HCT116 (cell line): ENCODE measurements at regions not wholly inside any gene's neighbourhood (a gene's known extent, or its start where the extent isn't known, plus 50 kb on each side); places are given as distances from the start of the nearest gene placed in this dataset.

Experiments used
- ATAC-seq: fragments of 200-7000 bp; cut with Tn5 transposase; 2 replicates; pipeline ENCODE4 v1.9.1; 2020; ENCODE audit warnings: mild to moderate bottlenecking, moderate library complexity
- BruUV-seq: library from RNA; stranded (reverse); fragments of 400-500 nt; replicated peaks from 2 replicates; lab custom pipeline; 2021; lab: Mats Ljungman, UMichigan
- CTCF ChIA-PET: fragments of 300-600 bp; sonication (Branson Sonifier 250); formaldehyde crosslinking; loops from one replicate; lab custom pipeline; 2021; ENCODE audit warnings: antibody characterized with exemption; lab: Charles Lee
- POLR2A ChIA-PET: fragments of 300-600, 350-600 bp; sonication (Branson Sonifier 250); formaldehyde crosslinking; loops from one replicate; lab custom pipeline; 2021; ENCODE audit warnings: antibody characterized with exemption; lab: Charles Lee
- RAD21 ChIA-PET, 2 experiments: fragments of 300-600 bp; sonication (Branson Sonifier 250); formaldehyde crosslinking; loops; one replicate each; lab custom pipeline; 2023; ENCODE audit warnings: low total read pairs in 2 of 2; ENCODE audit not compliant: uncharacterized antibody in 2 of 2, unreplicated experiment in 2 of 2, low non-redundant PET in 1 of 2; lab: Charles Lee
- DNase-seq: peaks from one replicate; pipeline ENCODE4 v3.0.0-alpha.2; 2010; ENCODE audit warnings: low read depth, low spot score
- H2AFZ ChIP-seq: fragments of 200-600 bp; shearing (Covaris generic), sonication (generic); 2 replicates; pipeline ENCODE4 v1.6.1; 2017; ENCODE audit warnings: low read depth, mixed run types, mixed read lengths, antibody characterized with exemption, low read length; ENCODE audit not compliant: poor library complexity, severe bottlenecking
- H3K27ac ChIP-seq: 2 replicates; pipeline ENCODE4 v1.5.1; 2012; ENCODE audit warnings: low read depth, low read length
- H3K27me3 ChIP-seq: fragments of 200-600 bp; sonication (generic); 2 replicates; pipeline ENCODE4 v1.6.1; 2016; ENCODE audit warnings: mixed run types, low read length, mixed read lengths; ENCODE audit not compliant: insufficient read depth
- H3K36me3 ChIP-seq, 2 experiments: fragments of 200-500 bp in 1 of 2; fragments of 200-600 bp in 1 of 2; sonication (Bioruptor generic) in 1 of 2; sonication (generic) in 1 of 2; 2 replicates each; pipeline versions ENCODE4 v1.5.1 to v1.6.1; 2014 to 2016; ENCODE audit warnings: low read length in 2 of 2, inconsistent platforms in 1 of 2, mixed read lengths in 1 of 2, mixed run types in 1 of 2; ENCODE audit not compliant: insufficient read depth in 2 of 2, control insufficient read depth in 1 of 2
- H3K4me1 ChIP-seq, 2 experiments: fragments of 200-600 bp in 1 of 2; sonication (generic) in 1 of 2; 2 replicates each; pipeline versions ENCODE4 v1.5.1 to v1.6.1; 2012 to 2017; ENCODE audit warnings: low read length in 2 of 2, inconsistent platforms in 1 of 2, mild to moderate bottlenecking in 1 of 2, mixed read lengths in 1 of 2, mixed run types in 1 of 2, moderate library complexity in 1 of 2; ENCODE audit not compliant: insufficient read depth in 2 of 2, control insufficient read depth in 1 of 2
- H3K4me2 ChIP-seq: fragments of 200-600 bp; sonication (generic); 2 replicates; pipeline ENCODE4 v1.6.1; 2017; ENCODE audit warnings: mixed run types, low read length, mixed read lengths
- H3K4me3 ChIP-seq, 2 experiments: fragments of 200-600 bp in 1 of 2; sonication (generic) in 1 of 2; replicated peaks in 1 of 2; 2 replicates each; pipeline ENCODE4 v1.5.1; 2011 to 2016; ENCODE audit warnings: low read length in 2 of 2, control low read depth in 1 of 2, low read depth in 1 of 2, mild to moderate bottlenecking in 1 of 2, mixed read lengths in 1 of 2, mixed run types in 1 of 2
- H3K79me2 ChIP-seq: fragments of 200-600 bp; sonication (generic); 2 replicates; pipeline ENCODE4 v1.6.1; 2017; ENCODE audit warnings: mild to moderate bottlenecking, mixed run types, low read length, moderate library complexity, mixed read lengths; ENCODE audit not compliant: insufficient read depth
- H3K9ac ChIP-seq: fragments of 200-600 bp; sonication (generic); 2 replicates; pipeline ENCODE4 v1.6.1; 2016; ENCODE audit warnings: low read length, mixed read lengths
- H3K9me2 ChIP-seq: fragments of 200-600 bp; sonication (generic), shearing (Covaris generic); 2 replicates; pipeline ENCODE4 v1.6.1; 2017; ENCODE audit warnings: mixed run types, mild to moderate bottlenecking, moderate library complexity; ENCODE audit not compliant: insufficient read depth
- H3K9me3 ChIP-seq, 2 experiments: fragments of 200-500 bp in 1 of 2; fragments of 200-600 bp in 1 of 2; sonication (Bioruptor generic) in 1 of 2; sonication (generic) in 1 of 2; 2 replicates each; pipeline ENCODE4 v1.6.1; 2014 to 2017; ENCODE audit warnings: low read length in 2 of 2, mixed read lengths in 2 of 2, inconsistent platforms in 1 of 2, low read depth in 1 of 2, mild to moderate bottlenecking in 1 of 2, mixed run types in 1 of 2, moderate library complexity in 1 of 2; ENCODE audit not compliant: control insufficient read depth in 1 of 2, insufficient read depth in 1 of 2
- H4K20me1 ChIP-seq: fragments of 200-600 bp; sonication (generic), shearing (Covaris generic); 2 replicates; pipeline ENCODE4 v1.6.1; 2017; ENCODE audit warnings: mixed run types, mild to moderate bottlenecking, moderate library complexity; ENCODE audit not compliant: insufficient read depth
- ATF3 ChIP-seq: IDR thresholded peaks from 2 replicates; pipeline ENCODE4 v1.6.1; 2012
- CEBPB ChIP-seq: IDR thresholded peaks from 2 replicates; pipeline ENCODE4 v1.6.1; 2012; ENCODE audit warnings: low read depth
- CTCF ChIP-seq, 3 experiments: fragments of 200-600 bp in 1 of 3; sonication (generic) in 1 of 3; IDR thresholded peaks in 2 of 3; conservative IDR thresholded peaks in 1 of 3; 2 replicates each; pipeline ENCODE4 v1.5.1; 2012 to 2017; ENCODE audit warnings: low read depth in 2 of 3, low read length in 2 of 3, antibody characterized with exemption in 1 of 3, borderline replicate concordance in 1 of 3, control low read depth in 1 of 3, mild to moderate bottlenecking in 1 of 3, mixed read lengths in 1 of 3, mixed run types in 1 of 3, moderate library complexity in 1 of 3; ENCODE audit not compliant: insufficient read depth in 1 of 3
- ELF1 ChIP-seq: IDR thresholded peaks from 2 replicates; pipeline ENCODE4 v1.6.1; 2012; ENCODE audit warnings: low read depth, borderline replicate concordance
- EZH2phosphoT487 ChIP-seq: fragments of 200-600 bp; IDR thresholded peaks from 2 replicates; pipeline ENCODE4 v1.6.1; 2018; ENCODE audit warnings: antibody characterized with exemption, borderline replicate concordance
- MAX ChIP-seq: IDR thresholded peaks from 2 replicates; pipeline ENCODE4 v1.6.1; 2012
- POLR2A ChIP-seq: IDR thresholded peaks from 2 replicates; pipeline ENCODE4 v1.7.0; 2011; ENCODE audit warnings: borderline replicate concordance; ENCODE audit not compliant: insufficient read depth, insufficient read length; ENCODE audit errors: extremely low read depth
- POLR2AphosphoS5 ChIP-seq: IDR thresholded peaks from 2 replicates; pipeline ENCODE4 v1.6.1; 2011; ENCODE audit warnings: mild to moderate bottlenecking, low read depth, low read length, moderate library complexity
- SRF ChIP-seq: IDR thresholded peaks from 2 replicates; pipeline ENCODE4 v1.6.1; 2012; ENCODE audit warnings: low read depth
- ZFX ChIP-seq: fragments of 450-650 bp; IDR thresholded peaks from 2 replicates; pipeline ENCODE4 v1.6.1; 2017
- ZNF274 ChIP-seq: fragments of 200-500 bp; sonication (Bioruptor generic); IDR thresholded peaks from 2 replicates; pipeline ENCODE4 v1.6.1; 2014; ENCODE audit warnings: mild to moderate bottlenecking, low read depth, low read length, inconsistent platforms
- intact Hi-C: fragments of 100-400 bp; cut with micrococcal nuclease; formaldehyde crosslinking; loops from 2 replicates; pipeline ENCODE4 v1.10.0; 2022
- TF ChIP-seq, protein P1 (sequence below): IDR thresholded peaks from 2 replicates; pipeline ENCODE4 v1.6.1; 2012; ENCODE audit warnings: low read depth

DNA sequence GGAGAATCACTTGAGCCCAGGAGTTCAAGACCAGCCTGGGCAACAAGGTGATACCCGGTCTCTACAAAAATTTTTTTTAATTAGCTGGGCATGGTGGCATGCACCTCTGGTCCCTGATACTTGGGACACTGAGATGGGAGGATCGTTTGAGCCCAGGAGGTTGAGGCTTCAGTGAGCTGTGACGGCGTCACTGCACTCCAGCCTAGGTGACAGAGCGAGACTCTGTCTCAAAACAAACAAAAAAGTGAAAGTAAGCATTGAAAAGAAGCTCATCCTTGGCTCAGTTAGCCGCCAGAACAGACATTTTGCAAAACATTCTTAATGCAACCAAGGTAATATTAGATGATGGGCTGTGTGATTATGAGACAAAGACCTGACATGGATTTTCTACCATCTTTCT is 223.3 kb upstream of the VCX3A start:
- H3K9me3 ChIP-seq, result no peaks in the 10 kb centered on the region
- H3K79me2 ChIP-seq, result no peaks in the 10 kb centered on the region
- H3K36me3 ChIP-seq, result no peaks in the 10 kb centered on the region
- H3K27me3 ChIP-seq, result no peaks in the 10 kb centered on the region
- TF ChIP-seq ATF3, result no peak
- TF ChIP-seq ELF1, result no peak
- TF ChIP-seq ZFX, result no peak
- no peak for TF ChIP-seq ZNF274
- TF ChIP-seq CEBPB, result no peak
- no peak for TF ChIP-seq CTCF (IDR thresholded peaks at IDR 0.05 in 2 of 3, conservative IDR thresholded peaks at IDR 0.05 in 1 of 3; ENCODE audit: borderline replicate concordance in 1 of 3, insufficient read depth in 1 of 3, low read depth in 2 of 3, low read length in 2 of 3)
- no peak for TF ChIP-seq POLR2AphosphoS5
- TF ChIP-seq EZH2phosphoT487, result no peak
- TF ChIP-seq MAX, result no peak
- no peak for TF ChIP-seq SRF
- no peak for TF ChIP-seq POLR2A
- TF ChIP-seq, protein P1, sequence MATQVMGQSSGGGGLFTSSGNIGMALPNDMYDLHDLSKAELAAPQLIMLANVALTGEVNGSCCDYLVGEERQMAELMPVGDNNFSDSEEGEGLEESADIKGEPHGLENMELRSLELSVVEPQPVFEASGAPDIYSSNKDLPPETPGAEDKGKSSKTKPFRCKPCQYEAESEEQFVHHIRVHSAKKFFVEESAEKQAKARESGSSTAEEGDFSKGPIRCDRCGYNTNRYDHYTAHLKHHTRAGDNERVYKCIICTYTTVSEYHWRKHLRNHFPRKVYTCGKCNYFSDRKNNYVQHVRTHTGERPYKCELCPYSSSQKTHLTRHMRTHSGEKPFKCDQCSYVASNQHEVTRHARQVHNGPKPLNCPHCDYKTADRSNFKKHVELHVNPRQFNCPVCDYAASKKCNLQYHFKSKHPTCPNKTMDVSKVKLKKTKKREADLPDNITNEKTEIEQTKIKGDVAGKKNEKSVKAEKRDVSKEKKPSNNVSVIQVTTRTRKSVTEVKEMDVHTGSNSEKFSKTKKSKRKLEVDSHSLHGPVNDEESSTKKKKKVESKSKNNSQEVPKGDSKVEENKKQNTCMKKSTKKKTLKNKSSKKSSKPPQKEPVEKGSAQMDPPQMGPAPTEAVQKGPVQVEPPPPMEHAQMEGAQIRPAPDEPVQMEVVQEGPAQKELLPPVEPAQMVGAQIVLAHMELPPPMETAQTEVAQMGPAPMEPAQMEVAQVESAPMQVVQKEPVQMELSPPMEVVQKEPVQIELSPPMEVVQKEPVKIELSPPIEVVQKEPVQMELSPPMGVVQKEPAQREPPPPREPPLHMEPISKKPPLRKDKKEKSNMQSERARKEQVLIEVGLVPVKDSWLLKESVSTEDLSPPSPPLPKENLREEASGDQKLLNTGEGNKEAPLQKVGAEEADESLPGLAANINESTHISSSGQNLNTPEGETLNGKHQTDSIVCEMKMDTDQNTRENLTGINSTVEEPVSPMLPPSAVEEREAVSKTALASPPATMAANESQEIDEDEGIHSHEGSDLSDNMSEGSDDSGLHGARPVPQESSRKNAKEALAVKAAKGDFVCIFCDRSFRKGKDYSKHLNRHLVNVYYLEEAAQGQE, result no peak
- no peaks in the 10 kb centered on the region for H3K9me2 ChIP-seq
- RAD21 ChIA-PET, result no interaction called here
- H3K9ac ChIP-seq, result no peak overlapping the region
- POLR2A ChIA-PET, result no interaction called here
- H2AFZ ChIP-seq, result no peak overlapping the region
- H4K20me1 ChIP-seq, result no peaks in the 10 kb centered on the region
- intact Hi-C loops, result no loop called here
- DNase-seq (no peak), ATAC-seq (no peak)
- H3K27ac ChIP-seq, result no peak overlapping the region
- H3K4me3 ChIP-seq, result no peak overlapping the region
- H3K4me1 ChIP-seq, result no peaks in the 10 kb centered on the region
- H3K4me2 ChIP-seq, result no peak overlapping the region
- CTCF ChIA-PET, result no interaction called here
- BruUV-seq, result no TSS peak
